ENCODE measurements at regions not wholly inside any gene's neighbourhood (a gene's known extent, or its start where the extent isn't known, plus 50 kb on each side); places are given as distances from the start of the nearest gene placed in this dataset.

GRCh38 chr7:15018981-15019380, 116.4 kb upstream of the DGKB start:
- TF ChIP-seq, protein P1, sequence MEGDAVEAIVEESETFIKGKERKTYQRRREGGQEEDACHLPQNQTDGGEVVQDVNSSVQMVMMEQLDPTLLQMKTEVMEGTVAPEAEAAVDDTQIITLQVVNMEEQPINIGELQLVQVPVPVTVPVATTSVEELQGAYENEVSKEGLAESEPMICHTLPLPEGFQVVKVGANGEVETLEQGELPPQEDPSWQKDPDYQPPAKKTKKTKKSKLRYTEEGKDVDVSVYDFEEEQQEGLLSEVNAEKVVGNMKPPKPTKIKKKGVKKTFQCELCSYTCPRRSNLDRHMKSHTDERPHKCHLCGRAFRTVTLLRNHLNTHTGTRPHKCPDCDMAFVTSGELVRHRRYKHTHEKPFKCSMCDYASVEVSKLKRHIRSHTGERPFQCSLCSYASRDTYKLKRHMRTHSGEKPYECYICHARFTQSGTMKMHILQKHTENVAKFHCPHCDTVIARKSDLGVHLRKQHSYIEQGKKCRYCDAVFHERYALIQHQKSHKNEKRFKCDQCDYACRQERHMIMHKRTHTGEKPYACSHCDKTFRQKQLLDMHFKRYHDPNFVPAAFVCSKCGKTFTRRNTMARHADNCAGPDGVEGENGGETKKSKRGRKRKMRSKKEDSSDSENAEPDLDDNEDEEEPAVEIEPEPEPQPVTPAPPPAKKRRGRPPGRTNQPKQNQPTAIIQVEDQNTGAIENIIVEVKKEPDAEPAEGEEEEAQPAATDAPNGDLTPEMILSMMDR (conservative IDR thresholded peaks at IDR 0.05; ENCODE audit: low read depth, low read length) = no peak
- TF ChIP-seq EZH2 (IDR thresholded peaks at IDR 0.05; ENCODE audit: low read length, unreplicated experiment) = no peak
- no peak for TF ChIP-seq EZH2phosphoT487 (IDR thresholded peaks at IDR 0.05; ENCODE audit: borderline replicate concordance, low read length)
